ENCODE measurements at regions not wholly inside any gene's neighbourhood (a gene's known extent, or its start where the extent isn't known, plus 50 kb on each side); places are given as distances from the start of the nearest gene placed in this dataset.

- Histone ChIP-seq H3K27ac (ENCODE audit: control insufficient read depth, insufficient read depth, low read length) (no peak overlapping the region), H3K79me2 (ENCODE audit: control insufficient read depth, insufficient read depth, low read length) (no peaks in the 10 kb centered on the region), H3K4me3 (ENCODE audit: control insufficient read depth in 2 of 3, extremely low read depth in 1 of 3, insufficient read depth in 2 of 3, low read depth in 1 of 3, low read length in 3 of 3) (no peak overlapping the region), H3K27me3 (ENCODE audit: control insufficient read depth, extremely low read depth, insufficient read depth, low read length) (no peaks in the 10 kb centered on the region), H3K9me3 (ENCODE audit: control insufficient read depth, low read depth, low read length) (no peaks in the 10 kb centered on the region), H4K20me1 (ENCODE audit: control insufficient read depth, extremely low read depth, insufficient read depth, low read length) (no peaks in the 10 kb centered on the region), H3K4me1 (ENCODE audit: control insufficient read depth, extremely low read depth, insufficient read depth, low read length) (no peaks in the 10 kb centered on the region), H3K4me2 (ENCODE audit: control insufficient read depth, extremely low read depth, insufficient read depth, low read depth, low read length) (no peak overlapping the region), H3K9me1 (ENCODE audit: control insufficient read depth, extremely low read depth, insufficient read depth, low read length) (no peaks in the 10 kb centered on the region), H3K36me3 (ENCODE audit: control insufficient read depth in 2 of 2, extremely low read depth in 1 of 2, insufficient read depth in 2 of 2, low read length in 2 of 2) (no peaks in the 10 kb centered on the region), H2AFZ (ENCODE audit: control insufficient read depth, low read length) (no peak overlapping the region), H3K9ac (ENCODE audit: control insufficient read depth, extremely low read depth, insufficient read depth, low read length) (no peak overlapping the region)
- FAIRE-seq (no peak), DNase-seq (ENCODE audit: low read depth, low spot score) (no peak)
- TF ChIP-seq CTCF (optimal IDR thresholded peaks at IDR 0.05 in 1 of 3, IDR thresholded peaks at IDR 0.05 in 1 of 3, conservative IDR thresholded peaks at IDR 0.05 in 1 of 3; ENCODE audit: extremely low read depth in 1 of 3, insufficient read depth in 2 of 3, low read length in 3 of 3) (no peak), EZH2 (IDR thresholded peaks at IDR 0.05; ENCODE audit: low read length) (no peak)
- dilution Hi-C loops (cut with MboI; ENCODE audit: extremely low pct_ligation_motif_present, low sequenced_read_pairs), result no loop called here
Observed at GRCh38 chr12:97385121-97385520, 77.5 kb upstream of the RMST start.

- Histone ChIP-seq H3K27ac (ENCODE audit: control insufficient read depth, insufficient read depth, low read length) (no peak overlapping the region), H3K9me3 (ENCODE audit: control insufficient read depth, low read depth, low read length) (no peaks in the 10 kb centered on the region), H3K4me1 (ENCODE audit: control insufficient read depth, extremely low read depth, insufficient read depth, low read length) (no peaks in the 10 kb centered on the region), H3K4me3 (ENCODE audit: control insufficient read depth in 2 of 3, extremely low read depth in 1 of 3, insufficient read depth in 2 of 3, low read depth in 1 of 3, low read length in 3 of 3) (no peak overlapping the region), H3K36me3 (ENCODE audit: control insufficient read depth in 2 of 2, extremely low read depth in 1 of 2, insufficient read depth in 2 of 2, low read length in 2 of 2) (no peaks in the 10 kb centered on the region), H3K9me1 (ENCODE audit: control insufficient read depth, extremely low read depth, insufficient read depth, low read length) (no peaks in the 10 kb centered on the region), H3K27me3 (ENCODE audit: control insufficient read depth, extremely low read depth, insufficient read depth, low read length) (no peaks in the 10 kb centered on the region), H2AFZ (ENCODE audit: control insufficient read depth, low read length) (no peak overlapping the region), H4K20me1 (ENCODE audit: control insufficient read depth, extremely low read depth, insufficient read depth, low read length) (no peaks in the 10 kb centered on the region), H3K4me2 (ENCODE audit: control insufficient read depth, extremely low read depth, insufficient read depth, low read depth, low read length) (no peak overlapping the region), H3K79me2 (ENCODE audit: control insufficient read depth, insufficient read depth, low read length) (no peaks in the 10 kb centered on the region), H3K9ac (ENCODE audit: control insufficient read depth, extremely low read depth, insufficient read depth, low read length) (no peak overlapping the region)
- DNase-seq (ENCODE audit: low read depth, low spot score) (no peak), FAIRE-seq (no peak)
- dilution Hi-C loops (cut with MboI; ENCODE audit: extremely low pct_ligation_motif_present, low sequenced_read_pairs), result no loop called here
- TF ChIP-seq EZH2 (IDR thresholded peaks at IDR 0.05; ENCODE audit: low read length), result no peak
Observed at GRCh38 chr12:97386133-97386581, 76.4 kb upstream of the RMST start.

- Histone ChIP-seq H3K9me3 (ENCODE audit: control insufficient read depth, low read depth, low read length) (no peaks in the 10 kb centered on the region), H3K36me3 (ENCODE audit: control insufficient read depth in 2 of 2, extremely low read depth in 1 of 2, insufficient read depth in 2 of 2, low read length in 2 of 2) (no peaks in the 10 kb centered on the region), H2AFZ (ENCODE audit: control insufficient read depth, low read length) (no peak overlapping the region), H3K4me2 (ENCODE audit: control insufficient read depth, extremely low read depth, insufficient read depth, low read depth, low read length) (no peak overlapping the region), H3K27ac (ENCODE audit: control insufficient read depth, insufficient read depth, low read length) (no peak overlapping the region), H3K4me1 (ENCODE audit: control insufficient read depth, extremely low read depth, insufficient read depth, low read length) (no peaks in the 10 kb centered on the region), H3K9ac (ENCODE audit: control insufficient read depth, extremely low read depth, insufficient read depth, low read length) (no peak overlapping the region), H3K79me2 (ENCODE audit: control insufficient read depth, insufficient read depth, low read length) (no peaks in the 10 kb centered on the region), H3K9me1 (ENCODE audit: control insufficient read depth, extremely low read depth, insufficient read depth, low read length) (no peaks in the 10 kb centered on the region), H3K27me3 (ENCODE audit: control insufficient read depth, extremely low read depth, insufficient read depth, low read length) (no peaks in the 10 kb centered on the region), H4K20me1 (ENCODE audit: control insufficient read depth, extremely low read depth, insufficient read depth, low read length) (no peaks in the 10 kb centered on the region), H3K4me3 (ENCODE audit: control insufficient read depth in 2 of 3, extremely low read depth in 1 of 3, insufficient read depth in 2 of 3, low read depth in 1 of 3, low read length in 3 of 3) (no peak overlapping the region)
- no peak for DNase-seq (ENCODE audit: low read depth, low spot score)
- FAIRE-seq, result no peak
- TF ChIP-seq CTCF (optimal IDR thresholded peaks at IDR 0.05 in 1 of 3, IDR thresholded peaks at IDR 0.05 in 1 of 3, conservative IDR thresholded peaks at IDR 0.05 in 1 of 3; ENCODE audit: extremely low read depth in 1 of 3, insufficient read depth in 2 of 3, low read length in 3 of 3) (no peak), EZH2 (IDR thresholded peaks at IDR 0.05; ENCODE audit: low read length) (no peak)
- dilution Hi-C loops (cut with MboI; ENCODE audit: extremely low pct_ligation_motif_present, low sequenced_read_pairs), result no loop called here
Observed at GRCh38 chr12:97387844-97388243, 74.8 kb upstream of the RMST start.
